ENCODE measurements at regions not wholly inside any gene's neighbourhood (a gene's known extent, or its start where the extent isn't known, plus 50 kb on each side); places are given as distances from the start of the nearest gene placed in this dataset.

DNA sequence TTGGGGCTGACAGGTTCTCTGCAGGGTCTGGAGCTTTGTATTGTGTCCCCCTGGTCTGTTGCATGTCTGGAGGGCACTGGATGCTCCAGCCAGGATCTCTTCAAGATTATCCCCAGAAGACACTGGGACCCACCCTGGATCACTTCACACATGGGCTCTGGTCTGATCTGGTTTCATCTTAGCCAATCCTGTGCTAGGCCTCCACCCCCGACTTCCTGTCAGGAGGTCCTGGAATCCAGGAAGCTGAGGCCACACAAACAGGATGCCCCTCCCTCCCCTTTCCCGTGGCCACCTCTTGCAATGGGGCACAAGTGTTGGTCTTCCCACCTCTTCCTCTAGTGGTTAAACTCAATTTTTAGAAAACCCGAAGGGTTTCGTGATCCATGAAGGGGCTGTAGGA lies 242.6 kb upstream of the MVB12B start:
- no peak for DNase-seq (ENCODE audit: low spot score)
- in situ Hi-C loops (cut with MboI; ENCODE audit: low pct_unique_long_range_greater_than_20kb, low sequenced_read_pairs, unreplicated experiment), result no loop called here
- TF ChIP-seq, protein P1, sequence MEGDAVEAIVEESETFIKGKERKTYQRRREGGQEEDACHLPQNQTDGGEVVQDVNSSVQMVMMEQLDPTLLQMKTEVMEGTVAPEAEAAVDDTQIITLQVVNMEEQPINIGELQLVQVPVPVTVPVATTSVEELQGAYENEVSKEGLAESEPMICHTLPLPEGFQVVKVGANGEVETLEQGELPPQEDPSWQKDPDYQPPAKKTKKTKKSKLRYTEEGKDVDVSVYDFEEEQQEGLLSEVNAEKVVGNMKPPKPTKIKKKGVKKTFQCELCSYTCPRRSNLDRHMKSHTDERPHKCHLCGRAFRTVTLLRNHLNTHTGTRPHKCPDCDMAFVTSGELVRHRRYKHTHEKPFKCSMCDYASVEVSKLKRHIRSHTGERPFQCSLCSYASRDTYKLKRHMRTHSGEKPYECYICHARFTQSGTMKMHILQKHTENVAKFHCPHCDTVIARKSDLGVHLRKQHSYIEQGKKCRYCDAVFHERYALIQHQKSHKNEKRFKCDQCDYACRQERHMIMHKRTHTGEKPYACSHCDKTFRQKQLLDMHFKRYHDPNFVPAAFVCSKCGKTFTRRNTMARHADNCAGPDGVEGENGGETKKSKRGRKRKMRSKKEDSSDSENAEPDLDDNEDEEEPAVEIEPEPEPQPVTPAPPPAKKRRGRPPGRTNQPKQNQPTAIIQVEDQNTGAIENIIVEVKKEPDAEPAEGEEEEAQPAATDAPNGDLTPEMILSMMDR (IDR thresholded peaks at IDR 0.05; ENCODE audit: extremely low read depth, insufficient read depth, missing control alignments), result no peak

DNA sequence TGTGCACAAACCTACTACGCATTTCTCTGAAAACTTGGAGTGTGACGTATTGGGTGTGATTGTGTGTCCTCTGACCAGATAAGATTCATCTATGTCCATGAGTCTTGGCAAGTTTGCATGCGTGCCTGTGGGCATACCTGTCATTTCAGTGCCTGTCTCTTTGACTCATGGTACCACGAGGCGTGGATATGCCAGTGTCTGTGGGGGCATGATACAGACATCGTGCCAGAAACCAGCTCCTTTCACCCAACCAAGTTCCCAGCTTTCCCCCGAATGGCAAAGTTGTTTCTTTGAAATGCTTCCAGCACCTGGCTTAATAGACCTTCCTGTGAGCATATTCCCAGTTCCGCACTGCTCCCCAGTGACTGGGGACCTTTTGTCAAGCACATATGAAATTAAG lies 241.9 kb upstream of the MVB12B start:
- in situ Hi-C loops (cut with MboI; ENCODE audit: low pct_unique_long_range_greater_than_20kb, low sequenced_read_pairs, unreplicated experiment), result no loop called here
- TF ChIP-seq, protein P1 (IDR thresholded peaks at IDR 0.05; ENCODE audit: extremely low read depth, insufficient read depth, missing control alignments), result no peak
- no peak for DNase-seq (ENCODE audit: low spot score)

DNA sequence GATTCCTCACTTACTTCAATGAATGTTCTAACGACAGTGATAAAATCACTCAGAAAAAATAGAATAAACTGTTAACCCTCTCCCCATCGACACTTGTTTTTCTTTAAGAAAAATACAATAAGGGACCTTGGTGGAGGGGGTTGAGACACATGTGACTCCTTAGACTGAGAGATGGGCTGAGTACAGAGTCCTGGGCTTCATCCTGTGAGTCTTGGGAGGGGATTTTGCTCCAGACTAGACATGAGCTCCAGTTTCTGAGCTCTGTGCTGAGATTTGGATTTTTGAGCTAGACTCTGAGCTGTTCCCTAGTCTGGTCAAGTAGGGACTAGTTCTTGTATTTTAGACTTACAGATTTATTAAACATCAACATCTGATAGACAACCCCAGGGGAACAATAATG lies 241.5 kb upstream of the MVB12B start:
- no peak for DNase-seq (ENCODE audit: low spot score)
- TF ChIP-seq, protein P1 (IDR thresholded peaks at IDR 0.05; ENCODE audit: extremely low read depth, insufficient read depth, missing control alignments), result no peak
- in situ Hi-C loops (cut with MboI; ENCODE audit: low pct_unique_long_range_greater_than_20kb, low sequenced_read_pairs, unreplicated experiment), result no loop called here

DNA sequence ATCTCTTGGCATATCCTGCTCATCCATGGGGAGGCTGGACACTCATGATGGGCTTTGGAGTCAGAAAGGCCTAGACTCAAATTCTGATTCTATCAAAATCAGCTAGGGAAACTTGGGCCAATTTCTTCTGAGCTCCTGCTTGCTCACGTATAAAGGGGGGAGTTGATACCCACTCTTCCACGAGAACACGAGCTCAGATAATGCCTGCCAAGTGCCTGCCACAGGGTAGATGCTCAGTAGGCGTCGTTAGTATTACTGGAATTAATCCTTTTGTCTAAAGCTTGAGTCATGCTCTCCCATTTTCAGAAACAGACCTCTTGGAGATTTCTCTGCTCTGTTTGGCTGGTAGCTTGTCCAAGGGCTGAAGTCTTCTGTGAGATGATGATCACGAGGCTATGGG lies 238.3 kb upstream of the MVB12B start:
- in situ Hi-C loops (cut with MboI; ENCODE audit: low pct_unique_long_range_greater_than_20kb, low sequenced_read_pairs, unreplicated experiment), result no loop called here
- TF ChIP-seq, protein P1 (IDR thresholded peaks at IDR 0.05; ENCODE audit: extremely low read depth, insufficient read depth, missing control alignments), result no peak
- DNase-seq (ENCODE audit: low spot score), result no peak

DNA sequence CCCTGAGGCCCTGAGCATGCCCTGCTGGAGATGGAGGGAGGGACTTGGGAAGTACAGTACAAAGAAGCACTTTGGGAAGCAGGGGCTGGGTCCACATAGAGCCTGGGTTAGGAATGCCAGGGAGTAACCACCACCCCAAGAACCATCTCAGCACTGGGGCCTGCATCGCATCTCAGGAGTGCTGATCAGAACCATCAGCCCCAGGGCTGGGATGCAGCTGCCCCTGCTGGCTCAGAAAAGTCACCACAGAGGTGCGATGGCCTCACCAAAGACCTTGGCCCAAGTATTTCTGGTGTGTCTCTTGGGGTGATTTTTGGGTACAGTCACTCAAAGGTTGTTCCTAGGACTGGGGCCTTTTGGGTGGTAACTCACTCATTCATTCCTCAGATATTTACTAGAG lies 236.8 kb upstream of the MVB12B start:
- in situ Hi-C loops (cut with MboI; ENCODE audit: low pct_unique_long_range_greater_than_20kb, low sequenced_read_pairs, unreplicated experiment), result no loop called here
- DNase-seq (ENCODE audit: low spot score), result no peak
- TF ChIP-seq, protein P1 (IDR thresholded peaks at IDR 0.05; ENCODE audit: extremely low read depth, insufficient read depth, missing control alignments), result no peak

DNA sequence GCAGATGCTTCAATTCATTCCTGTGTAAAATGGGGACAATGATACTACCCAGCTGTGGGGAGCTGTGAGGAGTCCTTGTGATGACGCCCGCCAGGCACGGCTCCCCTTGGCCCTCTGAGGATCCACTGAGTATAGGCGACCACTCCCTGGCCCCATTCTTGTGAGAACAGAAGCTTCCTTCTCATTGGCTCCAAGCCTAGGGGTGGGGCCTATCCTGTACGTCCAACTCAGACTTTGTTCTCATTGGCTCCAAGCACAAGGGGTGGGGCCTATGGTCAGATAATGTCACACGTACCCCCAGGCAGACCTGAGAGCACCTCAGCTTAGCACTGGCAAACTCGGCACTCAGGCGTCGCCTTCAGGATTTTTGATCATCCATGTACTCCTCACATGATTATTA lies 232.9 kb upstream of the MVB12B start:
- in situ Hi-C loops (cut with MboI; ENCODE audit: low pct_unique_long_range_greater_than_20kb, low sequenced_read_pairs, unreplicated experiment), result no loop called here
- no peak for DNase-seq (ENCODE audit: low spot score)

More for the DNA sequence above, 232.9 kb upstream of the MVB12B start:
- TF ChIP-seq, protein P1 (IDR thresholded peaks at IDR 0.05; ENCODE audit: extremely low read depth, insufficient read depth, missing control alignments), result no peak
